K562 (cell line): ENCODE measurements at regions not wholly inside any gene's neighbourhood (a gene's known extent, or its start where the extent isn't known, plus 50 kb on each side); places are given as distances from the start of the nearest gene placed in this dataset.

Source experiments
- ATAC-seq: fragments of 200-7000 bp; cut with Tn5 transposase; 3 replicates; pipeline ENCODE4 v1.9.1; 2020; ENCODE audit warnings: moderate library complexity
- BruUV-seq: library from RNA; stranded (reverse); fragments of 400-500 nt; replicated peaks from 2 replicates; lab custom pipeline; 2021; lab: Mats Ljungman, UMichigan
- CTCF ChIA-PET: fragments of 300-600 bp; formaldehyde crosslinking; extraction: SDS; loops from one replicate; lab custom pipeline; 2021; ENCODE audit warnings: low intra/inter-chr PET ratio; lab: Yijun Ruan, JAX
- POLR2A ChIA-PET: fragments of 300-600, 350-650 bp; sonication (Branson Sonifier 250); formaldehyde crosslinking; extraction: SDS; loops from one replicate; lab custom pipeline; 2021; ENCODE audit warnings: antibody characterized with exemption, inconsistent platforms; lab: Yijun Ruan, JAX
- DNase-seq, 4 experiments: peaks; one replicate each; pipeline versions ENCODE4 v3.0.0 to v3.0.0-alpha.2; 2011 to 2018; ENCODE audit warnings: low spot score in 3 of 4, mixed read lengths in 3 of 4; ENCODE audit errors: extremely low read depth in 1 of 4
- FAIRE-seq: peaks from 2 replicates; lab custom pipeline; 2011; peaks lifted over from hg19 to GRCh38; lab: Jason Lieb, UNC
- H2AFZ ChIP-seq: 2 replicates; pipeline ENCODE4 v1.6.0; 2011; ENCODE audit warnings: low read depth, low read length, control low read depth, inconsistent platforms
- H3K27ac ChIP-seq: fragments of 200-600 bp; 3 replicates; pipeline ENCODE4 v1.8.0; 2011; ENCODE audit warnings: low read depth, mild to moderate bottlenecking, control low read depth, inconsistent platforms, low read length, moderate library complexity, mixed read lengths; ENCODE audit errors: extremely low read depth
- H3K27me3 ChIP-seq, 2 experiments: fragments of 300-600 bp in 1 of 2; 2 replicates in 1 of 2; 3 replicates in 1 of 2; pipeline versions ENCODE4 v1.6.0 to v1.8.0; 2011; ENCODE audit warnings: inconsistent platforms in 2 of 2, low read length in 2 of 2, mild to moderate bottlenecking in 1 of 2, mixed read lengths in 1 of 2, moderate library complexity in 1 of 2; ENCODE audit not compliant: control insufficient read depth in 2 of 2, insufficient read depth in 2 of 2
- H3K36me3 ChIP-seq: fragments of 300-600 bp; 3 replicates; pipeline ENCODE4 v1.8.0; 2011; ENCODE audit warnings: mild to moderate bottlenecking, low read length, inconsistent platforms; ENCODE audit not compliant: control insufficient read depth, insufficient read depth
- H3K4me1 ChIP-seq, 2 experiments: fragments of 200-600 bp in 1 of 2; replicated peaks in 1 of 2; 2 replicates in 1 of 2; 3 replicates in 1 of 2; pipeline versions ENCODE4 v1.5.1 to v1.8.0; 2011; ENCODE audit warnings: inconsistent platforms in 2 of 2, low read length in 2 of 2, mild to moderate bottlenecking in 1 of 2, mixed read lengths in 1 of 2, moderate library complexity in 1 of 2; ENCODE audit not compliant: control insufficient read depth in 2 of 2, insufficient read depth in 2 of 2
- H3K4me2 ChIP-seq: 2 replicates; pipeline ENCODE4 v1.6.1; 2011; ENCODE audit warnings: low read length, control low read depth, inconsistent platforms, mixed read lengths; ENCODE audit not compliant: insufficient read depth
- H3K4me3 ChIP-seq: fragments of 200-600 bp; sonication (generic), shearing (Covaris generic); 2 replicates; pipeline ENCODE4 v1.5.1; 2016; ENCODE audit warnings: control low read depth, inconsistent platforms
- H3K79me2 ChIP-seq: fragments of 200-600 bp; 3 replicates; pipeline ENCODE4 v1.8.0; 2011; ENCODE audit warnings: low read length, inconsistent platforms; ENCODE audit not compliant: control insufficient read depth, insufficient read depth
- H3K9ac ChIP-seq, 2 experiments: 2 replicates each; pipeline versions ENCODE4 v1.6.0 to v1.6.1; 2011; ENCODE audit warnings: low read depth in 2 of 2, low read length in 2 of 2, control low read depth in 1 of 2, inconsistent platforms in 1 of 2, mild to moderate bottlenecking in 1 of 2, mixed read lengths in 1 of 2; ENCODE audit not compliant: insufficient read depth in 1 of 2
- H3K9me1 ChIP-seq: one replicate; pipeline ENCODE4 v1.6.0; 2011; ENCODE audit warnings: inconsistent platforms, mild to moderate bottlenecking, low read length, moderate library complexity; ENCODE audit not compliant: control insufficient read depth, insufficient read depth
- H3K9me3 ChIP-seq: replicated peaks from 2 replicates; pipeline ENCODE4 v1.5.1; 2011; ENCODE audit warnings: low read depth, low read length, inconsistent platforms; ENCODE audit not compliant: control insufficient read depth, insufficient read depth
- H4K20me1 ChIP-seq: replicated peaks from 2 replicates; pipeline ENCODE4 v1.6.1; 2011; ENCODE audit warnings: low read length, inconsistent platforms, mixed read lengths; ENCODE audit not compliant: control insufficient read depth, insufficient read depth
- CHAMP1 ChIP-seq: fragments of 450-650 bp; IDR thresholded peaks from 2 replicates; pipeline ENCODE4 v1.6.1; 2016; ENCODE audit warnings: mild to moderate bottlenecking
- CHD4 ChIP-seq: fragments of 200-600 bp; sonication (generic); IDR thresholded peaks from 3 replicates; pipeline ENCODE4 v1.6.1; 2012; ENCODE audit warnings: low read depth, mild to moderate bottlenecking, mixed read lengths, low read length, inconsistent platforms; ENCODE audit not compliant: insufficient read depth, insufficient replicate concordance, poor library complexity, severe bottlenecking
- FOXP4 ChIP-seq: sonication (generic); formaldehyde crosslinking; IDR thresholded peaks from 2 replicates; pipeline ENCODE4 v1.8.0; 2022; ENCODE audit warnings: mild to moderate bottlenecking, missing genetic modification reagents, borderline replicate concordance
- HDAC6 ChIP-seq: IDR thresholded peaks from 2 replicates; pipeline ENCODE4 v1.6.1; 2012; ENCODE audit warnings: low read depth, mild to moderate bottlenecking, control low read depth, inconsistent platforms, low read length, moderate library complexity
- HMGN3 ChIP-seq: IDR thresholded peaks from 2 replicates; pipeline ENCODE4 v1.6.1; 2011; ENCODE audit warnings: borderline replicate concordance, low read depth, mild to moderate bottlenecking, mixed read lengths, low read length; ENCODE audit not compliant: insufficient read length; ENCODE audit errors: extremely low read depth
- HOXB6 ChIP-seq: fragments of 250-450 bp; sonication (Bioruptor Pico); IDR thresholded peaks from 2 replicates; pipeline ENCODE4 v1.5.1; 2022; ENCODE audit warnings: mild to moderate bottlenecking, borderline replicate concordance
- JUN ChIP-seq, 2 experiments: sonication (generic) in 1 of 2; formaldehyde crosslinking in 1 of 2; IDR thresholded peaks; 2 replicates each; pipeline versions ENCODE4 v1.6.1 to v1.8.0; 2012 to 2022; ENCODE audit warnings: borderline replicate concordance in 2 of 2, mild to moderate bottlenecking in 2 of 2, improper control_type of control experiment in 1 of 2, low read depth in 1 of 2, low read length in 1 of 2, missing genetic modification reagents in 1 of 2
- MTA3 ChIP-seq: fragments of 450-650 bp; formaldehyde crosslinking; IDR thresholded peaks from 2 replicates; pipeline ENCODE4 v1.6.1; 2017; ENCODE audit warnings: mild to moderate bottlenecking, borderline replicate concordance
- NCOA4 ChIP-seq: fragments of 450-650 bp; IDR thresholded peaks from 2 replicates; pipeline ENCODE4 v1.6.1; 2018; ENCODE audit warnings: mild to moderate bottlenecking; ENCODE audit not compliant: partially characterized antibody
- NFE2L1 ChIP-seq: fragments of 450-650 bp; IDR thresholded peaks from 2 replicates; pipeline ENCODE4 v1.6.1; 2016; ENCODE audit warnings: missing genetic modification characterization, low read depth, mild to moderate bottlenecking, missing compliant biosample characterization, moderate library complexity, borderline replicate concordance
- NONO ChIP-seq, 2 experiments: fragments of 200-400 bp in 1 of 2; fragments of 450-650 bp in 1 of 2; formaldehyde crosslinking in 1 of 2; IDR thresholded peaks; 2 replicates each; pipeline ENCODE4 v1.6.1; 2017; ENCODE audit warnings: low read depth in 2 of 2, mild to moderate bottlenecking in 2 of 2, moderate library complexity in 2 of 2, low read length in 1 of 2
- NR2C2 ChIP-seq, 2 experiments: fragments of 200-800 bp in 1 of 2; sonication (Bioruptor generic) in 1 of 2; sonication (generic) in 1 of 2; formaldehyde crosslinking in 1 of 2; IDR thresholded peaks; 2 replicates each; pipeline versions ENCODE4 v1.6.1 to v1.8.0; 2016 to 2022; ENCODE audit warnings: mild to moderate bottlenecking in 1 of 2, missing compliant biosample characterization in 1 of 2, missing genetic modification characterization in 1 of 2, missing genetic modification reagents in 1 of 2
- RHOXF2B ChIP-seq: fragments of 250-450 bp; sonication (Bioruptor Pico); conservative IDR thresholded peaks from 2 replicates; pipeline ENCODE4 v1.5.1; 2021
- SRSF7 ChIP-seq: fragments of 200-400 bp; formaldehyde crosslinking; optimal IDR thresholded peaks from 2 replicates; pipeline ENCODE3; 2017; ENCODE audit warnings: mild to moderate bottlenecking, low read depth, low read length
- TCF7 ChIP-seq: sonication (generic); IDR thresholded peaks from 2 replicates; pipeline ENCODE4 v1.6.1; 2016; ENCODE audit warnings: antibody characterized with exemption, borderline replicate concordance
- U2AF2 ChIP-seq: fragments of 200-400 bp; formaldehyde crosslinking; optimal IDR thresholded peaks from 2 replicates; pipeline ENCODE3; 2017; ENCODE audit warnings: low read depth, mild to moderate bottlenecking, low read length
- ZNF561 ChIP-seq: fragments of 450-650 bp; formaldehyde crosslinking; conservative IDR thresholded peaks from 2 replicates; pipeline ENCODE4 v1.4.0; 2020; ENCODE audit warnings: mild to moderate bottlenecking, moderate library complexity
- WGBS: fragments of 100-300 bp; shearing (Covaris generic); methylation state at CpG from one replicate; pipeline ENCODE4 v1.1.6; 2016; ENCODE audit warnings: low coverage, mixed read lengths; ENCODE audit not compliant: insufficient coverage; ENCODE audit errors: missing lambda C conversion rate; 5-methylcytosine and 5-hydroxymethylcytosine counted together
- in situ Hi-C: fragments of 300-500 bp; cut with MboI; formaldehyde crosslinking; loops from 4 replicates; pipeline ENCODE4 v1.15.0; 2018; ENCODE audit warnings: inconsistent platforms, mixed read lengths
- intact Hi-C: fragments of 100-400 bp; cut with micrococcal nuclease; formaldehyde crosslinking; loops from 2 replicates; pipeline ENCODE4 v1.14.2; 2022

GRCh38 chr18:71040161-71040560 is 751.3 kb downstream of the SOCS6 start (continued):
- TF ChIP-seq U2AF2 = no peak
- no peak for TF ChIP-seq SRSF7
- TF ChIP-seq ZNF561 (CRISPR knock-in tag) = no peak
- TF ChIP-seq HDAC6 = no peak
- TF ChIP-seq NR2C2 (CRISPR knock-in tag; IDR thresholded peaks at IDR 0.05) = no peak
- TF ChIP-seq NR2C2 (tag; IDR thresholded peaks at IDR 0.05) = no peak
- TF ChIP-seq FOXP4 (CRISPR knock-in tag) = no peak
- TF ChIP-seq HOXB6 (CRISPR knock-in tag) = no peak
- TF ChIP-seq HMGN3 = no peak

GRCh38 chr18:71038196-71038595 is 749.4 kb downstream of the SOCS6 start:
- H3K4me2 ChIP-seq = no peak overlapping the region
- no peaks in the 10 kb centered on the region for H3K9me1 ChIP-seq
- no peaks in the 10 kb centered on the region for H3K4me1 ChIP-seq
- no peak overlapping the region for H2AFZ ChIP-seq
- no peak overlapping the region for H3K27ac ChIP-seq
- H3K27me3 ChIP-seq = no peaks in the 10 kb centered on the region
- intact Hi-C loops (no loop called here), in situ Hi-C loops (no loop called here)
- H3K9me3 ChIP-seq = no peaks in the 10 kb centered on the region
- H4K20me1 ChIP-seq = no peaks in the 10 kb centered on the region
- no peak overlapping the region for H3K4me3 ChIP-seq
- ChIA-PET POLR2A (no interaction called here), CTCF (no interaction called here)
- FAIRE-seq = no peak
- no peak overlapping the region for H3K9ac ChIP-seq
- no TSS peak for BruUV-seq
- no peak for ATAC-seq
- 0% methylated on average over 1 of the region's 1 CpG for WGBS
- H3K79me2 ChIP-seq = no peaks in the 10 kb centered on the region
- DNase-seq = no peak
- no peaks in the 10 kb centered on the region for H3K36me3 ChIP-seq
- TF ChIP-seq TCF7 (no peak), RHOXF2B (CRISPR knock-in tag) (no peak), NONO (IDR thresholded peaks at IDR 0.05; ENCODE audit: low read depth in 2 of 2, low read length in 1 of 2) (no peak), NCOA4 (no peak), CHAMP1 (no peak), CHD4 (no peak), MTA3 (no peak), JUN (IDR thresholded peaks at IDR 0.05; ENCODE audit: borderline replicate concordance, low read depth, low read length) (no peak), JUN (CRISPR knock-in tag; IDR thresholded peaks at IDR 0.05; ENCODE audit: borderline replicate concordance) (no peak), NFE2L1 (no peak)
